Psoas muscle (tissue), 7 donors: ENCODE measurements at regions not wholly inside any gene's neighbourhood (a gene's known extent, or its start where the extent isn't known, plus 50 kb on each side); places are given as distances from the start of the nearest gene placed in this dataset.
A peak's percentile ranks its signal among the peaks of the same experiment; 100 is the strongest.
"Not testable (repeated sequence)": the region's sequence is repeated elsewhere in the genome, so short reads cannot be mapped to it uniquely, and the experiment has no call there.

Source experiments
- ATAC-seq, 4 donors: fragments of 200-7000 bp; cut with Tn5 transposase; one replicate each; pipeline ENCODE4 v1.9.1; 2020; ENCODE audit warnings: moderate library complexity in 3 of 4, mild to moderate bottlenecking in 2 of 4
- DNase-seq, 2 donors: peaks; one replicate each; pipeline ENCODE4 v3.0.0-alpha.2; 2020
- H3K27ac ChIP-seq: fragments of 200-600 bp; one replicate; pipeline ENCODE4 v1.8.0; 2022
- H3K27me3 ChIP-seq, 3 donors: fragments of 200-600 bp in 1 of 3; one replicate each; pipeline versions ENCODE4 v1.6.1 to v1.8.0; 2013 to 2022; ENCODE audit warnings: low read length in 2 of 3, mild to moderate bottlenecking in 2 of 3, moderate library complexity in 1 of 3; ENCODE audit not compliant: insufficient read depth in 3 of 3
- H3K36me3 ChIP-seq, 2 donors: fragments of 200-600 bp in 1 of 2; one replicate each; pipeline versions ENCODE4 v1.6.1 to v1.8.0; 2013 to 2022; ENCODE audit warnings: low read depth in 1 of 2, mild to moderate bottlenecking in 1 of 2, moderate library complexity in 1 of 2; ENCODE audit not compliant: insufficient read depth in 1 of 2
- H3K4me1 ChIP-seq: fragments of 200-600 bp; one replicate; pipeline ENCODE4 v1.8.0; 2022
- H3K4me3 ChIP-seq: fragments of 200-600 bp; one replicate; pipeline ENCODE4 v1.8.0; 2022; ENCODE audit warnings: mild to moderate bottlenecking
- H3K9me3 ChIP-seq: fragments of 200-600 bp; one replicate; pipeline ENCODE4 v1.8.0; 2022
- WGBS, 3 donors: extraction: QIAGEN DNeasy Blood & Tissue Kit; methylation state at CpG; one replicate each; pipeline versions ENCODE4 v1.1.6 to v1.1.7; 2013; 5-methylcytosine and 5-hydroxymethylcytosine counted together
- intact Hi-C, 2 donors: fragments of 100-400 bp; cut with DNase I; formaldehyde crosslinking; loops; one replicate each; pipeline versions ENCODE4 v1.11.0 to v1.14.2; 2022
- TF ChIP-seq, protein P1 (sequence below): fragments of 200-600 bp; IDR thresholded peaks from one replicate; pipeline ENCODE4 v1.8.0; 2022; ENCODE audit warnings: antibody characterized with exemption
- donor health status: healthy with polysubstance abuse.
- donor health status: DM: no; HTN: no; CAD: no; lungs with moderate emphysema.
- donor health status: Bipolar disorder and iron deficiency.
- donor health status: healthy.
- donor health status: DM: yes; HTN: yes; CAD: no.
- donor health status: DM: no; HTN: no; CAD: no.
- donor health status: DM: yes; HTN: yes; CAD: no.

DNA sequence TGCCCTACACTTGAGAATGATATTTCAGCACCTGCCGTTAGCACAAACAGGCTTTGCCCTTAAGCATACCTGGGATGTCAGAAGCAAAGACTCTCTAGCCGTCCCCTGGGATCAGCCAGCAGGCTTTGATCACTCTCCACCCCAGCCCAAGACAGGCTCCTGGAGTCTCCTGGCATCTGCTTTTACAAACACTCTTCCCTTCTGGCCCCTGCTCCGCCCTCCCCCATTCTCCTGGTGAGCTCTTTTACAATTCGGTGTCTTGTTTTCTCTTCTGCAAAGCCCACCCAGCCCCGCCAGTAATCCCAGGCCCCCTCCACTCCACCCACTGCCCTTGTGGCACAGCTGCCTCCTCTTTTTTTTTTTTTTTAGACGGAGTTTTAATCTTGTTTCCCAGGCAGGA lies 50.4 kb downstream of the KATNIP start:
- H3K4me3 ChIP-seq = no peak overlapping the region
- H3K27ac ChIP-seq = no peak overlapping the region
- no peaks in the 10 kb centered on the region for H3K36me3 ChIP-seq
- no peaks in the 10 kb centered on the region for H3K4me1 ChIP-seq
- TF ChIP-seq, protein P1, sequence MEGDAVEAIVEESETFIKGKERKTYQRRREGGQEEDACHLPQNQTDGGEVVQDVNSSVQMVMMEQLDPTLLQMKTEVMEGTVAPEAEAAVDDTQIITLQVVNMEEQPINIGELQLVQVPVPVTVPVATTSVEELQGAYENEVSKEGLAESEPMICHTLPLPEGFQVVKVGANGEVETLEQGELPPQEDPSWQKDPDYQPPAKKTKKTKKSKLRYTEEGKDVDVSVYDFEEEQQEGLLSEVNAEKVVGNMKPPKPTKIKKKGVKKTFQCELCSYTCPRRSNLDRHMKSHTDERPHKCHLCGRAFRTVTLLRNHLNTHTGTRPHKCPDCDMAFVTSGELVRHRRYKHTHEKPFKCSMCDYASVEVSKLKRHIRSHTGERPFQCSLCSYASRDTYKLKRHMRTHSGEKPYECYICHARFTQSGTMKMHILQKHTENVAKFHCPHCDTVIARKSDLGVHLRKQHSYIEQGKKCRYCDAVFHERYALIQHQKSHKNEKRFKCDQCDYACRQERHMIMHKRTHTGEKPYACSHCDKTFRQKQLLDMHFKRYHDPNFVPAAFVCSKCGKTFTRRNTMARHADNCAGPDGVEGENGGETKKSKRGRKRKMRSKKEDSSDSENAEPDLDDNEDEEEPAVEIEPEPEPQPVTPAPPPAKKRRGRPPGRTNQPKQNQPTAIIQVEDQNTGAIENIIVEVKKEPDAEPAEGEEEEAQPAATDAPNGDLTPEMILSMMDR = no peak
- 83 to 84% (median 84%) methylated on average over 6 of the region's 6 CpGs for WGBS, 3 donors
- intact Hi-C loops = no loop called here
- ATAC-seq = no peak
- DNase-seq = no peak
- H3K9me3 ChIP-seq = no peaks in the 10 kb centered on the region
- no peaks in the 10 kb centered on the region for H3K27me3 ChIP-seq

DNA sequence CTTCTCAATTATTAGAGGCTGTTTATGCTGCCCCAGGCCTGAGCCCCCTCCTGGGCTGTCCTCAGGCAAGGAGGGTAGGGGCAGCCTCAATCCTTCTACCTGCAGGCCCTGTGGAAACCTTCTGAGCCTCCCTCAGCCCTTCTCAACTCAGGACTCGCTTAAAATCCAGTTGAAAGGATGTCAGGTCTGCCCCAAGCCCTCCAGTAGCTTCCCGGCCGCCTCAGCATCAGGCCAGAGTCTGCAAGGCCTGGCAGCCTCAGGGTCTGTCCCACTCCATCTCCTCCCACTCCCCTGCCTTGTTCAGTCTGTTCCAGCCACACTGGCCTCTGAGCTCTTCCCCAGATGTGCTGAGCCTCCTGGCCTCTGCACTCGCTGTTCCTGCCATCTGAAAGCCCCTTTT lies 52.2 kb downstream of the KATNIP start:
- TF ChIP-seq, protein P1 = no peak
- WGBS, 3 donors = 87 to 89% (median 89%) methylated on average over 4 of the region's 4 CpGs

DNA sequence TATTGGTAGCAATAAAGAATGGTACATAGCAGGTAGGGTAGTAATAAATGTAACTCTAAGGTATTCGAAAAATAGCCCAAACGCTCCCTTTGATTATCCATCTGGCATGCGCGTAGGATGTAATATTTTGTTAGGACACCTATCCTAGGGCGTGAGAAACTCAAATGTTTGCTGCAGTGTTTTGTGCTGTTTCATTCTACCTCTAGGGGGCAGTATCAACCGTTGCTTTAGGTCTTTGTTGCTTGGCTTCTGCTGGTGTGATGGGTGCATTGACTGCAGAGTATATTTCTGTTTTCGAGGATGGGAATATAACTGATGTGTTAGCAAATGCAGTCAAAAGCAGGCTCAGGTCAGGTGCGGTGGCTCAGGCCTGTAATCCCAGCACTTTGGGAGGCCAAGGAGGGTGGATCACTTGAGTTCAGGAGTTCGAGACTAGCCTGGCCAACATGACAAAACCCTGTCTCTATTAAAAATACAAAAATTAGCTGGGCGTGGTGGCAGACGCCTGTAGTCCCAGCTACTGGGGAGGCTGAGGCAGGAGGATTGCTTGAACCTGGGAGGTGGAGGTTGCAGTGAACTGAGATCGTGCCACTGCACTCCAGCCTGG lies 55.7 kb downstream of the KATNIP start:
- H3K27ac ChIP-seq, DNase-seq, H3K27me3 ChIP-seq, H3K9me3 ChIP-seq, H3K36me3 ChIP-seq, H3K4me3 ChIP-seq, intact Hi-C loops, ATAC-seq, H3K4me1 ChIP-seq: not testable (repeated sequence)
- WGBS, 3 donors = 74 to 78% (median 74%) methylated on average over 12 of the region's 12 CpGs
- TF ChIP-seq, protein P1 = peak; percentile 35

More for the DNA sequence above, 52.2 kb downstream of the KATNIP start:
- no peaks in the 10 kb centered on the region for H3K36me3 ChIP-seq
- intact Hi-C loops = no loop called here
- H3K4me1 ChIP-seq = no peaks in the 10 kb centered on the region
- DNase-seq (no peak), ATAC-seq (no peak)
- H3K9me3 ChIP-seq = no peaks in the 10 kb centered on the region
- no peak overlapping the region for H3K27ac ChIP-seq
- no peak overlapping the region for H3K4me3 ChIP-seq
- no peaks in the 10 kb centered on the region for H3K27me3 ChIP-seq

DNA sequence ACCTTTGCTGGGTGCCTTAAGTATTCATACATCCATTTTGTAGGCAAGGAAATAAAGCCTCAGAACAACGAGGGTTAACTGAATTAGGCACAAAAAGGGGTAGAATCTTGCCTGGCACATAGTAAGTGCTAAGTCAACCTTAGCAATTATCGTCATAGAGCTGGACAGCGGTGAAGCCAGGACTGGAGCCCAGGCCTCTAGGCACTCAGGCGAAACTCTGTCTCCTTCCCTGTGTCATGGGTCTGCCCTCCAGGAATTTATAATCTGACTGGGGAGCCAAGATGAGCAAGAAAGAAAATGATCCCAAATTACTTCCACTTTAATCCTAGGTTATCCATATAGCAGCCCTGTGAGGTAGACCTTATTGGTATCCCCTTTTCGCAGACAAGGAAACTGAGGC lies 61.4 kb downstream of the KATNIP start:
- intact Hi-C loops = no loop called here
- no peaks in the 10 kb centered on the region for H3K27me3 ChIP-seq
- DNase-seq (no peak), ATAC-seq (no peak)
- WGBS, 3 donors = 87 to 94% (median 94%) methylated on average over 5 of the region's 5 CpGs
- no peaks in the 10 kb centered on the region for H3K4me1 ChIP-seq
- H3K36me3 ChIP-seq = no peaks in the 10 kb centered on the region
- H3K9me3 ChIP-seq = no peaks in the 10 kb centered on the region
- TF ChIP-seq, protein P1 = no peak
- no peak overlapping the region for H3K4me3 ChIP-seq
- no peak overlapping the region for H3K27ac ChIP-seq

DNA sequence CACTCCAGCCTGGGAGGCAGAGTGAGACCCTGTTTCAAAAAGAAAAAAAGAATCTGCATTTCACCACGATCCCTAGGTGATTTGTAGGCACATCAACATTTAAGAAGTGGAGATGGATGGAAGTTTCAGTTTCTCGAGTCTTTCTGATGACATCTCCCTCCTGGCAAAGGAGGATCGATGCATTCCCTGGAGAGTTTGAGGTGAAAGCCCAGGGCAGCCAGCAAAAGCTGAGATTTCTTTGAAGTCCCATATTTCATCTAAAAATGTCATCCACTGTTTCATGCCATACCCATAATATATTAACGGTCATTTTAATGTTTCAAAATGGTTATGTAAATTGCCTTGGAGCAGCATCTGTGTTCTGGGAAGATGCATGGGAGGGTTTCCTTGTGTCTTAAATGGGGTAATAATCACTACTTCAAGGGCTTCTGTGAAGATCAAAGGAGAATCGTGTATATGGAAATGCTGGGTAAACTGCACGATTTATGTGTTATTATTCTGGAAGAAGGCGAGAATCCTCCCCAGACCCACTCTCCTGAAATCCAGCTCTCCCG lies 63.4 kb downstream of the KATNIP start:
- 70 to 76% (median 75%) methylated on average over 8 of the region's 8 CpGs for WGBS, 3 donors
- TF ChIP-seq, protein P1 = no peak
- no peaks in the 10 kb centered on the region for H3K4me1 ChIP-seq
- intact Hi-C loops = no loop called here
- no peak for ATAC-seq
- no peak overlapping the region for H3K27ac ChIP-seq
- no peak overlapping the region for H3K4me3 ChIP-seq
- no peaks in the 10 kb centered on the region for H3K27me3 ChIP-seq
- no peak for DNase-seq
- H3K9me3 ChIP-seq = no peaks in the 10 kb centered on the region
- H3K36me3 ChIP-seq = no peaks in the 10 kb centered on the region
